SK-N-SH (cell line): ENCODE measurements at regions not wholly inside any gene's neighbourhood (a gene's known extent, or its start where the extent isn't known, plus 50 kb on each side); places are given as distances from the start of the nearest gene placed in this dataset.

Source experiments
- CHD2 ChIP-seq: fragments of 150-350 bp; IDR thresholded peaks from 2 replicates; pipeline ENCODE4 v1.6.1; 2018; ENCODE audit warnings: low read length; ENCODE audit not compliant: partially characterized antibody
- FOXJ3 ChIP-seq: sonication (generic); formaldehyde crosslinking; IDR thresholded peaks from 2 replicates; pipeline ENCODE4 v1.5.1; 2020; ENCODE audit warnings: mild to moderate bottlenecking, missing genetic modification reagents
- JUND ChIP-seq: IDR thresholded peaks from 2 replicates; pipeline ENCODE4 v1.4.0; 2012
- MXI1 ChIP-seq: IDR thresholded peaks from 2 replicates; pipeline ENCODE4 v1.6.1; 2012; ENCODE audit warnings: mild to moderate bottlenecking, low read depth, low read length, improper control_type of control experiment
- NRF1 ChIP-seq: IDR thresholded peaks from 2 replicates; pipeline ENCODE4 v1.6.1; 2012; ENCODE audit warnings: low read depth, mild to moderate bottlenecking, low read length
- TF ChIP-seq, protein P1 (sequence below): fragments of 200-600 bp; sonication (generic); IDR thresholded peaks from 2 replicates; pipeline ENCODE4 v1.6.1; 2017; ENCODE audit warnings: antibody characterized with exemption, mild to moderate bottlenecking, moderate library complexity
- TF ChIP-seq, protein P2 (sequence below): IDR thresholded peaks from 2 replicates; pipeline ENCODE4 v1.4.0; 2012; ENCODE audit warnings: low read depth, borderline replicate concordance

DNA sequence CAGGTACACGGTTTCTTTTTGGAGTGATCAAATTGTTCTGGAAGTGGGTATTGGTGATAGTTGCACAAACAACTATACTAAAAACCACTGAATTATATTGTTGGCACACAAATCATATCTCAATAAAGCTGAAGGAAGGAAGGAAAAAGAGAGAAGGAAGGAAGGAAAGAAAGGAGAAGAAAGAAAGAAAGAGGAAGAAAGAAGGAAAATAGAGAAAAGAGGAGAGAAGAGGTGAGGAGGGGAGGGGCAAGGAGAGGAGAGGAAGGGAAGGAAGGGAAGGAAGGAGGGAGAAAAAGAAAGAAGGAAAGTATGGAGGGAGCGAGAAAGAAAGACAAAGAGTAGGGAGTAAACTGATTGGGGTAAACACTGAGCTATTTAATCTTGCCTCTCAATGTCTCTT, 77.9 kb upstream of the TSC22D2 start:
- TF ChIP-seq, protein P1, sequence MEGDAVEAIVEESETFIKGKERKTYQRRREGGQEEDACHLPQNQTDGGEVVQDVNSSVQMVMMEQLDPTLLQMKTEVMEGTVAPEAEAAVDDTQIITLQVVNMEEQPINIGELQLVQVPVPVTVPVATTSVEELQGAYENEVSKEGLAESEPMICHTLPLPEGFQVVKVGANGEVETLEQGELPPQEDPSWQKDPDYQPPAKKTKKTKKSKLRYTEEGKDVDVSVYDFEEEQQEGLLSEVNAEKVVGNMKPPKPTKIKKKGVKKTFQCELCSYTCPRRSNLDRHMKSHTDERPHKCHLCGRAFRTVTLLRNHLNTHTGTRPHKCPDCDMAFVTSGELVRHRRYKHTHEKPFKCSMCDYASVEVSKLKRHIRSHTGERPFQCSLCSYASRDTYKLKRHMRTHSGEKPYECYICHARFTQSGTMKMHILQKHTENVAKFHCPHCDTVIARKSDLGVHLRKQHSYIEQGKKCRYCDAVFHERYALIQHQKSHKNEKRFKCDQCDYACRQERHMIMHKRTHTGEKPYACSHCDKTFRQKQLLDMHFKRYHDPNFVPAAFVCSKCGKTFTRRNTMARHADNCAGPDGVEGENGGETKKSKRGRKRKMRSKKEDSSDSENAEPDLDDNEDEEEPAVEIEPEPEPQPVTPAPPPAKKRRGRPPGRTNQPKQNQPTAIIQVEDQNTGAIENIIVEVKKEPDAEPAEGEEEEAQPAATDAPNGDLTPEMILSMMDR, result no peak
- no peak for TF ChIP-seq JUND
- no peak for TF ChIP-seq MXI1
- no peak for TF ChIP-seq FOXJ3 (CRISPR knock-in tag)
- TF ChIP-seq NRF1, result no peak
- no peak for TF ChIP-seq CHD2
- TF ChIP-seq, protein P2, sequence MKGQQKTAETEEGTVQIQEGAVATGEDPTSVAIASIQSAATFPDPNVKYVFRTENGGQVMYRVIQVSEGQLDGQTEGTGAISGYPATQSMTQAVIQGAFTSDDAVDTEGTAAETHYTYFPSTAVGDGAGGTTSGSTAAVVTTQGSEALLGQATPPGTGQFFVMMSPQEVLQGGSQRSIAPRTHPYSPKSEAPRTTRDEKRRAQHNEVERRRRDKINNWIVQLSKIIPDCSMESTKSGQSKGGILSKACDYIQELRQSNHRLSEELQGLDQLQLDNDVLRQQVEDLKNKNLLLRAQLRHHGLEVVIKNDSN, result no peak
